Immature natural killer cell (primary cell): ENCODE measurements at regions not wholly inside any gene's neighbourhood (a gene's known extent, or its start where the extent isn't known, plus 50 kb on each side); places are given as distances from the start of the nearest gene placed in this dataset.

ENCODE experiments used
- DNase-seq, 3 donors: peaks; one replicate each; pipeline ENCODE4 v3.0.0; 2022; ENCODE audit warnings: mixed read lengths in 1 of 3
- H3K27ac Mint-ChIP-seq, 6 donors: one replicate each; pipeline ENCODE4 v1.8.0; 2020; ENCODE audit warnings: mixed read lengths in 6 of 6, mild to moderate bottlenecking in 5 of 6, inconsistent platforms in 4 of 6, moderate library complexity in 3 of 6
- H3K27me3 Mint-ChIP-seq, 3 donors: one replicate each; pipeline ENCODE4 v1.8.0; 2020 to 2021; ENCODE audit warnings: low read depth in 3 of 3, mild to moderate bottlenecking in 3 of 3, mixed read lengths in 3 of 3, moderate library complexity in 3 of 3, inconsistent platforms in 1 of 3
- H3K36me3 Mint-ChIP-seq, 3 donors: one replicate each; pipeline ENCODE4 v1.8.0; 2020; ENCODE audit warnings: mixed read lengths in 3 of 3, inconsistent platforms in 2 of 3, mild to moderate bottlenecking in 2 of 3
- H3K4me1 Mint-ChIP-seq, 2 donors: one replicate each; pipeline ENCODE4 v1.8.0; 2020; ENCODE audit warnings: inconsistent platforms in 2 of 2, mild to moderate bottlenecking in 2 of 2, mixed read lengths in 2 of 2, moderate library complexity in 1 of 2
- H3K4me3 Mint-ChIP-seq, 5 donors: one replicate each; pipeline ENCODE4 v1.8.0; 2020; ENCODE audit warnings: mild to moderate bottlenecking in 5 of 5, mixed read lengths in 5 of 5, inconsistent platforms in 3 of 5, moderate library complexity in 3 of 5
- H3K9me3 Mint-ChIP-seq, 6 donors: one replicate each; pipeline ENCODE4 v1.8.0; 2020; ENCODE audit warnings: mild to moderate bottlenecking in 6 of 6, mixed read lengths in 6 of 6, inconsistent platforms in 4 of 6, moderate library complexity in 3 of 6

- Mint-ChIP-seq H3K27ac (no peak overlapping the region), H3K36me3 (no peaks in the 10 kb centered on the region), H3K4me3 (no peak overlapping the region), H3K27me3 (peaks cover 2% of the 10 kb centered on the region in 3 donors), H3K9me3 (peaks cover 0 to 3% (median 0%) of the 10 kb centered on the region in 6 donors), H3K4me1 (peaks cover 0 to 8% of the 10 kb centered on the region in 2 donors)
- no peak for DNase-seq
These were observed 281.5 kb downstream of the PLPP3 start for GRCh38 chr1:56297904-56298303.

GRCh38 chr1:56297208-56297607 is 282.2 kb downstream of the PLPP3 start:
- H3K27me3 Mint-ChIP-seq = peaks cover 2% of the 10 kb centered on the region in 3 donors

GRCh38 chr1:56295949-56296929 is 283.1 kb downstream of the PLPP3 start:
- Mint-ChIP-seq H3K4me3 (peak overlapping the region in 1 of 5 donors; percentile 2), H3K36me3 (no peaks in the 10 kb centered on the region), H3K27me3 (peaks cover 2% of the 10 kb centered on the region in 3 donors), H3K4me1 (peaks cover 0 to 8% of the 10 kb centered on the region in 2 donors), H3K27ac (no peak overlapping the region), H3K9me3 (peaks cover 0 to 3% (median 0%) of the 10 kb centered on the region in 6 donors)
- no peak for DNase-seq

More at GRCh38 chr1:56297208-56297607, 282.2 kb downstream of the PLPP3 start:
- Mint-ChIP-seq H3K27ac (no peak overlapping the region), H3K4me1 (peaks cover 0 to 8% of the 10 kb centered on the region in 2 donors), H3K4me3 (no peak overlapping the region), H3K9me3 (peaks cover 0 to 3% (median 0%) of the 10 kb centered on the region in 6 donors), H3K36me3 (no peaks in the 10 kb centered on the region)
- no peak for DNase-seq

- Mint-ChIP-seq H3K27ac (no peak overlapping the region), H3K4me1 (peaks cover 0 to 3% of the 10 kb centered on the region in 2 donors), H3K9me3 (peaks cover 0 to 3% (median 0%) of the 10 kb centered on the region in 6 donors), H3K36me3 (no peaks in the 10 kb centered on the region), H3K27me3 (peaks cover 0 to 4% (median 2%) of the 10 kb centered on the region in 3 donors), H3K4me3 (no peak overlapping the region)
- DNase-seq = no peak
These were observed 287.9 kb downstream of the PLPP3 start for GRCh38 chr1:56291374-56291919.

GRCh38 chr1:56289260-56289659 is 290.1 kb downstream of the PLPP3 start:
- H3K36me3 Mint-ChIP-seq = no peaks in the 10 kb centered on the region
- H3K4me3 Mint-ChIP-seq = no peak overlapping the region
- H3K4me1 Mint-ChIP-seq = no peaks in the 10 kb centered on the region
- H3K9me3 Mint-ChIP-seq = peaks cover 0 to 3% (median under 1%) of the 10 kb centered on the region in 6 donors
- H3K27ac Mint-ChIP-seq = no peak overlapping the region
- peaks cover 0 to 3% (median 0%) of the 10 kb centered on the region in 3 donors for H3K27me3 Mint-ChIP-seq
- DNase-seq = no peak

- Mint-ChIP-seq H3K9me3 (peaks cover 0 to 5% (median 0%) of the 10 kb centered on the region in 6 donors), H3K4me1 (no peaks in the 10 kb centered on the region), H3K27ac (no peak overlapping the region), H3K27me3 (peaks cover 0 to 3% (median 0%) of the 10 kb centered on the region in 3 donors), H3K4me3 (no peak overlapping the region), H3K36me3 (no peaks in the 10 kb centered on the region)
- DNase-seq = no peak
These were observed 291.6 kb downstream of the PLPP3 start for GRCh38 chr1:56287721-56288120.

- Mint-ChIP-seq H3K4me3 (no peak overlapping the region), H3K4me1 (no peaks in the 10 kb centered on the region), H3K27ac (no peak overlapping the region)
These were observed 292.4 kb downstream of the PLPP3 start for GRCh38 chr1:56286956-56287355.

GRCh38 chr1:56286506-56286905 is 292.9 kb downstream of the PLPP3 start:
- Mint-ChIP-seq H3K4me3 (no peak overlapping the region), H3K27ac (no peak overlapping the region), H3K36me3 (no peaks in the 10 kb centered on the region), H3K4me1 (no peaks in the 10 kb centered on the region), H3K9me3 (peaks cover 0 to 5% (median 0%) of the 10 kb centered on the region in 6 donors), H3K27me3 (peaks cover 0 to 3% (median 0%) of the 10 kb centered on the region in 3 donors)
- no peak for DNase-seq

More at GRCh38 chr1:56286956-56287355, 292.4 kb downstream of the PLPP3 start:
- no peak for DNase-seq
- peaks cover 0 to 3% (median 0%) of the 10 kb centered on the region in 3 donors for H3K27me3 Mint-ChIP-seq
- H3K36me3 Mint-ChIP-seq = no peaks in the 10 kb centered on the region
- H3K9me3 Mint-ChIP-seq = peaks cover 0 to 5% (median 0%) of the 10 kb centered on the region in 6 donors

- Mint-ChIP-seq H3K4me1 (no peaks in the 10 kb centered on the region), H3K27me3 (peaks cover 0 to 3% (median 0%) of the 10 kb centered on the region in 3 donors), H3K4me3 (no peak overlapping the region), H3K9me3 (peaks cover 0 to 5% (median 0%) of the 10 kb centered on the region in 6 donors), H3K27ac (no peak overlapping the region), H3K36me3 (no peaks in the 10 kb centered on the region)
- DNase-seq = no peak
These were observed 293.6 kb downstream of the PLPP3 start for GRCh38 chr1:56285554-56286402.

- no peak for DNase-seq
- no peak overlapping the region for H3K4me3 Mint-ChIP-seq
- H3K36me3 Mint-ChIP-seq = no peaks in the 10 kb centered on the region
- H3K27ac Mint-ChIP-seq = no peak overlapping the region
- peaks cover 0 to 1% (median 0%) of the 10 kb centered on the region in 3 donors for H3K27me3 Mint-ChIP-seq
- H3K9me3 Mint-ChIP-seq = peaks cover 0 to 5% (median 0%) of the 10 kb centered on the region in 6 donors
- no peaks in the 10 kb centered on the region for H3K4me1 Mint-ChIP-seq
These were observed 294.4 kb downstream of the PLPP3 start for GRCh38 chr1:56284928-56285327.

- Mint-ChIP-seq H3K27ac (no peak overlapping the region), H3K4me1 (no peaks in the 10 kb centered on the region), H3K27me3 (peaks cover 0 to 4% (median 2%) of the 10 kb centered on the region in 3 donors), H3K4me3 (no peak overlapping the region), H3K9me3 (peaks cover 0 to 2% (median 0%) of the 10 kb centered on the region in 6 donors), H3K36me3 (no peaks in the 10 kb centered on the region)
- no peak for DNase-seq
These were observed 301.3 kb downstream of the PLPP3 start for GRCh38 chr1:56278061-56278460.

- H3K36me3 Mint-ChIP-seq = no peaks in the 10 kb centered on the region
- no peak overlapping the region for H3K27ac Mint-ChIP-seq
These were observed 310.7 kb downstream of the PLPP3 start for GRCh38 chr1:56268519-56269140.

GRCh38 chr1:56267611-56268010 is 311.8 kb downstream of the PLPP3 start:
- DNase-seq = no peak
- Mint-ChIP-seq H3K36me3 (no peaks in the 10 kb centered on the region), H3K4me1 (no peaks in the 10 kb centered on the region), H3K4me3 (no peak overlapping the region), H3K9me3 (peaks cover 0 to 2% (median 0%) of the 10 kb centered on the region in 6 donors), H3K27me3 (peaks cover 1 to 6% (median 2%) of the 10 kb centered on the region in 3 donors), H3K27ac (no peak overlapping the region)

More at GRCh38 chr1:56268519-56269140, 310.7 kb downstream of the PLPP3 start:
- peaks cover 1 to 6% (median 2%) of the 10 kb centered on the region in 3 donors for H3K27me3 Mint-ChIP-seq
- peaks cover 0 to 2% (median 0%) of the 10 kb centered on the region in 6 donors for H3K9me3 Mint-ChIP-seq
- no peak overlapping the region for H3K4me3 Mint-ChIP-seq
- H3K4me1 Mint-ChIP-seq = no peaks in the 10 kb centered on the region
- DNase-seq = no peak
